HG02981 (cell line): ENCODE measurements at regions not wholly inside any gene's neighbourhood (a gene's known extent, or its start where the extent isn't known, plus 50 kb on each side); places are given as distances from the start of the nearest gene placed in this dataset.

Experiments used
- ATAC-seq: cut with Tn5 transposase; IDR thresholded peaks from one replicate; pipeline ENCODE4 v1.9.1; 2021; ENCODE audit warnings: mild to moderate bottlenecking, moderate library complexity; ENCODE audit not compliant: unreplicated experiment

DNA sequence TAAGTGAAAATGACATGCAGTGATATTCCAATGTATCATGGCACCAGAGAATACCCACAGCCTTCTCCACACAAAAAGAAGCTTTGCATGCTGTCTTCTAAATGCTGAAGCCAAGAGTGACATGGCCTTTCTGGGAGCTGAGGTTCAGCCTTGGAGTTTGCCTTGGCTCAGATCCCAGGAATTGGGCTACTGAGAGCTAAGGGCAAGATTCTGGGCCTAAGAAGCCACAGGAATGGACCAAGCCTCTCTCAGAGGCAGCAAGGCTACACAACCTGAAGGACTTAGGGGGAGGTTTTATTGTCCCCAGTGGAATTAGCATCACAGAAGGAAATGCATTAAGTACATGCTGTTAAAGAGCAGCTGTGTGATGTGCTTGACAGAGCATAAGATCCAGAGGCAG lies 1078.5 kb downstream of the TUSC7 start:
- ATAC-seq = no peak

DNA sequence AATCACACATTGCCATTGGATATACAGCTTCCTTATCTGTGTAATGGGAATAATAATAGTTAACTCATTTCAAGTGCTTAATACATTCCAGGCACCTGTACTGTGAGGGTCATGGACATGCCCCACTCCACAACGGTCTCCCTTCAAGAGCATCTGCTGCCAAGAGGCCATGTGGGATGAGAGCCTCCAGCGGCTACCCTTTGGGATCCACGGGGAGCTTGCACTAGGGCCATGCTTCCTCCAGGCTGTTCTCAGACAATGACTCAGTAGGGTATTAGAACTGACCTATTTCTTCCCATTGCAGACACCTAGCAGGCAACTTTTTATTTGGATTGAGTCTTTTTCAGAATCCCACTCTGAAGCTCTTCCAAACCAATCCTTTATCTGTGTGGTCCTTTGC lies 1078.9 kb downstream of the TUSC7 start:
- ATAC-seq = no peak

DNA sequence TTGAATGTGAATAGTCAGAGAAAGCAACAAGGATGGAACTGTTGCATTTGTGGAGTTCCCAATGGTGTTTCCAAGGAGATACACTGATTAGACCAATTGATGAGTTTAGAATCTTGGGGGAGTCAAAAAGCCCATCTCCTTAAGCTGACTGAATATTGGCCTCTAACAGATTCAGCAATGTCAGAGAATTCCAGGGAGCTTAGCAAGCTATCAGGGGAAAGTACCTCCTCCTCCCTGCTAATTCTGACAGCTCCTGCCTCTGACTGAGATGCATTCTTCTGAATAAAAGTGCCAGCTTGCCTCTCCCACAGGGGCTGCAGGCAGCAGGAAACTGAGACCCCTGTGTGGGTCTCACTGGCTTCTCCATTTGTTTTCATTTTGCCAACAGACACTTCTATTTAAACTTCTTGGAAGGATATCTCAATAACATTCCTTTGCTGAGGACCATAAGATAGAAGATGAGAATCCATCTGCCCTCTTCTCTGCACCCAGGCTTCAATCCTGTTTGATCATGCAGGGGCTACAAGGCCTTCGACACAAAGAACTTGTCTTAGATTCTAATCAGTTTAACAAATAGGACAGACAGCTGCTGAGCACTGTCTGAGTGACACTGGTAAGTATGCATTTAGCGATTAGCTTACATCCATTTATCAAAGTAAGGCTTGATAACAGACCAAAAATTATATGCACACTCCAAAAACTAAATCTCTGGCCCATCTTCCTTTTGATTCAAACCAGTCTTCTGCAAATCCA lies 1080.8 kb downstream of the TUSC7 start:
- no peak for ATAC-seq

GRCh38 chr3:117793622-117794265 lies 1084.2 kb downstream of the TUSC7 start:
- ATAC-seq = no peak

GRCh38 chr3:117798221-117798620 lies 1088.6 kb downstream of the TUSC7 start:
- ATAC-seq = no peak

DNA sequence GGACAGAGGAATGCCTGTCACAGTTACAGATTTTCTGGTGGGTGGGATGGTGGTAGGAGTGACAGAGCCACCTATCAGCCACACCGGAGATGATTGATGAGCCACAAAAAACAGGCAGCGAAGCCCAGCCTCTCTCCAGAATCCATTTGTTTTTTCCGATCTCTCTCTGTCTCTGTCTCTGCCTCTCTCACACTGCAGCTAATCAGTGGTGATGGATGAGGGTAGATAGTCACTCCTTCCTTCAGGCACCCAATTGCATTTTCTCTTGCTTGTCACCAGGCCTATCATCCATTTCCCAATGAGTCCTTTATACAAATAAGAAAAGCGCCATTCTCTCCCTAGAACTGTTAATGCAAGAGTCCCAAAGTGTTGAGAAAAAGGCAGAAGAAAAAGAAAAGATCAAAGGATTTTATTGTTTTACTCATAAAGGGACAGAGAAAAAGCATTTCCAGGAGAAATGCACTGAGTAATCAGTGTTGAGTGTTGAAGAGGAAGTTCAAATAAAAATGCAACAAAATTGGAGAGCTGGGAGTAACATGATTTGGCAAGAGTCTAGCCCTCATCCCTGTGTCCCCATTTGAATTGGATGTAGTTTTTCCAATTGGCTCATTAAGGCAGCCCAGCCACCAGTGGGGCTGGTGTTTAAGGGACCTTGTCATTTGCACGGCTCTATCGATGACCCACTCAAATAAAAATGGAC lies 1089.3 kb downstream of the TUSC7 start:
- no peak for ATAC-seq

- ATAC-seq = no peak
Measured at GRCh38 chr3:117799387-117799735, 1089.8 kb downstream of the TUSC7 start.

- ATAC-seq = no peak
Measured at GRCh38 chr3:117801912-117802239, 1092.3 kb downstream of the TUSC7 start.

DNA sequence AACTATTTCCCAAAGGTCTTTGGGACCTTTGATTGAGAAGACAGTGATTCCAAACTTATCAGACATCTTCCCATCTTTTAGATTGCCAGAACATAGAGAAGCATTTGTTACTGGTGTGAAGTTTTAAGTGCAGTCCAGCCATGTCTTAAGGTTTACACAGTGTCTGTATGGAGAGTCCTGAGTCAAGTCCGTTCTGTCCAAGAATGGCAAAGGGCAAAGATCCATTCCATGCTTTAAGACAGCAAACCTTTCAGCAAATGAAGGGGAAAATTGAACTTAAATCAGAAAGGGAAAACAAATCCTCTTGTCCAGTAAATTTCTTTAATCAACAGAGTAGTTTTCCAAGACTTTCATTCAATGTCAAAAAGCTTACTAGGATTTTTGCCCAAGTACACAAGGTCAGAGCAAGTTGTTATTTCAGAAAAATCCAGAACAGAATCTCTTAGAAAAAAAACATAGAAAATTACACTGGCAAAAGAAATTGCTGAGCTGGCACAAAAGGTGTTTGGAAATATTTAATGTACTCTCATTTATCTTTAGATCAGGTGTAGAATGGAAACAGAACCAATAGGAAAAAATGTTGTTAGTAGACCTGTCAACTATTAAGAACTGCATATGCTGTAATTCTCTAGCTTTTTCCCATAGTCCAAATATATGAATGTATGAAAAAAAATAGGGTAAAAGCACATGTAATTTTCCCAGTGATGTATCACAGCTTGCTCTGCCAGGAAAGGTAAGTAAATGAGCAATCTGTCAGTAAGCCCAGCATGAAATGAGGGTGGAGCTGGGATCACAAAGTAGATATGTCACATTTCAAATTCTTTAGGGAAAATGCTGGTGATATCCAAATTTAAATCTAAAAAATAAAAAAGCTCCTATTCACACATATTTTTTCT lies 1099.9 kb downstream of the TUSC7 start:
- ATAC-seq = no peak

GRCh38 chr3:117811786-117812185 lies 1102.2 kb downstream of the TUSC7 start:
- ATAC-seq = no peak

DNA sequence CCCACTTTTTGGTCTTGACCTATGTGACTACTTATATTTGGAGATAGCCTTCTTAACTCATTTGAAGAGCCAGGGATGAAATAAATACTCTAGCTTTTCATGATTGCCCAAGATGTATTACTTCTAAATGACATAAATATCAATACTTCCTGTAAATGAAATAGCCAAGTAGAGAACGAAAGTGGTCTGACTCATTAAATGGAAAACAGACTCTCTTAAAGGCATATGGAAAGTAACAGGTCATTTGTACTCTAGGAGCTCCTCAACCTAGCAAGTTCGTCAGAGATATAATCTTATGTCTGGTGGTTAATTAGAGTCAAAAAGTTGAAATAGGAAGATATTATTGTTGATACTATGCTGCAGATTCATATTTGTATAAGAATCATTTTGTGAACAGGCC lies 1105.4 kb downstream of the TUSC7 start:
- no peak for ATAC-seq

DNA sequence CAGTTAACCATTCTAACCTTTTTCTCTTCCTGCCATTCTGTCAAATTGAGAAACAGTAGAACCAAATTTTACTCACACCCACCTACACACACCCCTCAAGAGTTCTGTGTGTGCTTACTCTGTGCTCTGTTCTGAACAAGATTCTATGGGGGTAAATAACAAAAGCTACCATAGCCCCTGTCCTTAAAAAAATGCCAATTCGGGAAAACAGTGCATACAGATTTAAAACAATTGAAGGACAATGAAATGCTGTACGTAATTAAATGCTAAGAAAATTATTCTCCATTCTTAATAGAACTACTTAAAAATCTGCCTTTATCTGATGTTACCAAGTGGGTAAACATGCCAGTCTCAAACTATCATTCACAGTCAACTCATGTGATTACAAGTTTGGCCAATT lies 1107.5 kb downstream of the TUSC7 start:
- ATAC-seq = no peak

DNA sequence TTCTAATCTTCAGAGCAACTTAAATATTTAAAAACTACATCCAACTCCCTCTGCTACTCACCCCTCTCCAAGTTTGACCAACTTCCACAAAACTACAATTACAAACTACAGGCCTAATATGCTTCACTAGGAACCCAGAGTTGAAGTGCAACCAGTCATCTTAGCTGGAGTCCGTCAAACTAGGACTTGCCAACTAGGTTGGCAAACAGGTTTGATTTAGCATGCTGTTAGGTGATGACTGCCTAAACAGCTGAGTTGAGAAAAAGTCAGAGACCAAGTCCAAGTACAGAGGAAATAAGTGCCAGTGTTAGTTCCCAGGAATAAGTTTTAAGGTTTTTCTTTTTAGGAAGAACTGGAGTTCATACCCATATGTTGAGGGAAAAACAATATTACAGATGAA lies 1109.0 kb downstream of the TUSC7 start:
- ATAC-seq = no peak

DNA sequence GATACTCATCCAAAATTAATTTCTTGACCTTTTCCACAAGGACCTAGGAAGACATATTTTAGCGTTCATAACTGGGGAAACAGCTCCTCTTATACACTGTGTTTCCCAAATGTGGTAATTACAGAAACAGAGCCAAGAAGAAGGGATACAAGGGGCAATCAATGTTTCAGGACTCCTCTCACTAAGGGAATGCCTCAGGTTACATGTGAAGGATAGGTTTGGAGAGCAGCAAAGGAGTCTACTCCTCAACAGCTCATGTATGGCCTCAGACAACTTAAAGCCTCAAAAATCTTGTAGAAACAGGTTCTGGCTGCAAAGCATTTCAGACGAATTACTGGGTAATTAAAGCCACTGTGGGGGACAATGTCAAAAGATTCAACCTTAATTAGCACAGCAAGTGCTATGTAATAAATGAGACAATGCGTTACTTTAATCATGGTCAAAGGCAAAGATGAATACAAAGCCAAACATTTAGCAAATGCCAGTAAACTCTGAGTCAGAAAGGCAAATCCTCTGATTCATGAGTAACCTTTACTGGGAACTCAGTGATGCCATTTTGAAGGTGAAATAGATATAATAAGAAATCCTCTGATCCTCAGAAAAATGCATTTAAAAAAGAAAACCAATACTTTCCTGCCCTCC lies 1111.2 kb downstream of the TUSC7 start:
- ATAC-seq = no peak

DNA sequence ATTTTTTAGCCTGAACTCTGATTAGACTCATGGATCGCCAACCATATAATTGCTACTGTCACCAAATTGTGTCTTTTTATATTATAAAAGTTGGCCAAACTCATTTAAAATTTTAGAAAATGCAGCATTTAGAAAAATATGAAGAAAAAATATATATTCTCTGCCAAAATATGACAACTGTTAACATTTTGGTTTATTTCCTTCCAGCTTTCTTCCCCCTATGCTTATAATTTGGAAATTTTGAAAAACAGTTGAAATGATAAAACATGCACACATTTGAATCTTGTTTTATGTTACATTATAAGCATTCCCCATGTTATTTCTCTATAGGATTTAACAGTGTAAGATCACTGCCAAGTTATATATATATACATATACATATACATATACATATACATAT lies 1112.8 kb downstream of the TUSC7 start:
- no peak for ATAC-seq

DNA sequence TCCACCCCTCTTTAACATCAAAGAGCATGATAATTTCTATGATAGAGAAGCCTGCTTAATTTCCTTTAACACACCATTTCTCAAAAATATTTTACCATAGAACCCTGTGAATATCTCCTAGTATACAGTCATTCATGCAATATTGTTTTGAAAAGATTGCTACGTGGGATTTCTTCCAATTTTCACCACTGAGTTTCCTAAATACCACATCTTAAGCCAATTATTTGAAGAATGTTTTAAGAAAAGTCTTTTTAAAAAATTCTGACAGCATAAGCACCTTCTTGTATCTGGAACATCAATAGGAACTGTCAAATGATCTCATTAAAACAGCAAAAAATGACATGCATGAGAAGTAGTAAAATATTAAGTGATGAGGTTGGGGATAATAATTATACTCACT lies 1126.7 kb downstream of the TUSC7 start:
- ATAC-seq = no peak

DNA sequence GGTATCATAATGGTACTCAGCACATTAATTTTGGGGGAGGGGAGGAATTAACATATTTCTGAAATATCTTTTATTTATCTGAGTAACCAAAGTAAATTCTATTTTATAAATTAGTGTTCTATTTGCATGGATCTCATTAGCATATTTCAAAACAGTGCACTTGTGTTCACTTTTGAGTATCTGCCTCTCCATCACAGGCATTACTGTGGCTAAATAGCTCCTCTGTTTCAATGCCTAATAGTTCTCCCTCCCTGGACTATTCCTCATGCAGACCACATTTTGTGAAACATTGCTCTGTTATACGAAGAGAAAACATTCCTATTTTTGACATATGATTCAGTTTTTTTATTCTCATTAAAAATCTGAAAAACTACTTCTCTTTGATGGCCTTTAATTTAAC lies 1127.8 kb downstream of the TUSC7 start:
- ATAC-seq = no peak

- no peak for ATAC-seq
Measured at GRCh38 chr3:117842086-117842485, 1132.5 kb downstream of the TUSC7 start.

DNA sequence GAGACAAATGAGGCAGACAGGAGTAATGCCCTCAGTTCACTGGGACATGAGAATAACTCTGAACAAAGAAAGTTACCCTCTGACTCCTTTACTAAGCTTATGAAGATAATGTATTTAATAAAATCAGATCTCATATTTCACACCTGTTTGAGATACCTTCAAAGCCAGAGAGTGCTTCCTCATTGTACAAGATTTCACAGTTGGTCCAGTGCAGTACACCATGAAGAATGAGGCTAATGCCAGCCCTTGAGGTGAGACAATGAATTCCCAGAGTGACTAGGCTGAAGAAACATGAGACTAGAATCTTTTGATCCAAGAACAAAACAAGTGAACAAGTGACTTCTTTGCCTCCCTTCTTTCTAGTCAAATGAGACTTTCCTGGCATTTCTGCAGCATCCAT lies 1133.8 kb downstream of the TUSC7 start:
- no peak for ATAC-seq

DNA sequence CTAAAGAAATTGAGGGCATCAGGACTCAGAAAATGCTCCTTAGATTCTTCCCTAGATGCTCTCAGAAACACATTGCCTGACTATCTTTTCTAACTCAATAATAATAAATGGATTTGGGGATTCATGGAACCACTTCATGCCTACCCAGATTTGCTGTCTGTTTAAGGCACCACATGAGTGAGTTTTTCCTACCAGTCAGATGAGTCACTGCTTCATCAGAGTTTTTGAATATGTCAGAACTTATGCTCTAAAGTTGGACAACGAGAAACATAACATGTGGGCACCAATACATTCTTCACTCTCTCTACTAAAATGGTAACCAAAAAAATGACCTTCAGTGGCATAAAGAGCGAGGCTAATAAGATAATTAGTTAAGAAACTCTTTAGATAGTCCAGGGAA lies 1135.1 kb downstream of the TUSC7 start:
- no peak for ATAC-seq

GRCh38 chr3:117846238-117846637 lies 1136.7 kb downstream of the TUSC7 start:
- no peak for ATAC-seq
